Activated naive CD8-positive, alpha-beta T cell treated with anti-CD3 and anti-CD28 coated beads, Interleukin-2, amount 10 ng/mL, durations not matched to agents 7 days and 5 days (primary cell): ENCODE measurements at regions not wholly inside any gene's neighbourhood (a gene's known extent, or its start where the extent isn't known, plus 50 kb on each side); places are given as distances from the start of the nearest gene placed in this dataset.
A peak's percentile ranks its signal among the peaks of the same experiment; 100 is the strongest.
"Not testable (repeated sequence)": the region's sequence is repeated elsewhere in the genome, so short reads cannot be mapped to it uniquely, and the experiment has no call there.

Source experiments
- ATAC-seq: fragments of 150-1000 bp; cut with Tn5 transposase; one replicate; pipeline ENCODE4 v1.10.0; 2021; ENCODE audit warnings: low read depth, moderate library complexity
- POLR2A ChIA-PET: fragments of 350-600 bp; sonication (Branson Sonifier 250); formaldehyde crosslinking; loops from one replicate; lab custom pipeline; 2021; ENCODE audit warnings: antibody characterized with exemption; lab: Charles Lee
- DNase-seq: peaks from one replicate; pipeline ENCODE4 v3.0.0; 2021
- H3K27ac Mint-ChIP-seq: one replicate; pipeline ENCODE4 v1.8.0; 2022; ENCODE audit warnings: mild to moderate bottlenecking, mixed read lengths
- H3K27me3 Mint-ChIP-seq: one replicate; pipeline ENCODE4 v1.8.0; 2022; ENCODE audit warnings: mild to moderate bottlenecking, moderate library complexity, mixed read lengths
- H3K36me3 Mint-ChIP-seq: one replicate; pipeline ENCODE4 v1.8.0; 2021; ENCODE audit warnings: mild to moderate bottlenecking, mixed read lengths
- H3K4me1 Mint-ChIP-seq: one replicate; pipeline ENCODE4 v1.8.0; 2021; ENCODE audit warnings: mixed read lengths
- H3K4me3 Mint-ChIP-seq: one replicate; pipeline ENCODE4 v1.8.0; 2022; ENCODE audit warnings: mild to moderate bottlenecking, moderate library complexity, mixed read lengths
- H3K9me3 Mint-ChIP-seq: one replicate; pipeline ENCODE4 v1.8.0; 2021; ENCODE audit warnings: mixed read lengths

DNA sequence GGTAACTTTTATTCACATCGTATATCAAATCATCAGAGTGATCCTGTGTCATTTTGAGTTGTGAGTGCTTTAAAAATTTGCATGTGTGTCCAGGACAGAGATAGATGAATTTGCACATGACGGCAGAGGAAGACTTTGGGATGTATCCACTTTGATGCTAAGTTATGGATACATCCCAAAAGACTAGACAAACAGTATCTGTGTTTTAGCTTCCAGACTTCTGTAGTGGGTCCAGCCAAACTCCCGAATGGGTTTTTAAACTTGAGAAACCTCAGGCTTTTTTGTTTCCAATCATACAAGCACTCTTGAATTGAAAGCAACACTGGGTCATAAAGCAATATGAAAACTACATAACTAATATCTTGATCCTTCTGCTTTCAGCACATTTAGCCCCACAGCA is 213.8 kb downstream of the C9orf152 start:
- DNase-seq (no peak), ATAC-seq (no peak)
- Mint-ChIP-seq H3K4me3 (no peak overlapping the region), H3K27me3 (no peaks in the 10 kb centered on the region), H3K27ac (no peak overlapping the region), H3K4me1 (no peaks in the 10 kb centered on the region), H3K36me3 (no peaks in the 10 kb centered on the region), H3K9me3 (peaks cover 9% of the 10 kb centered on the region)
- POLR2A ChIA-PET = no interaction called here

GRCh38 chr9:109996936-109997580 is 210.9 kb downstream of the C9orf152 start:
- ATAC-seq (no peak), DNase-seq (no peak)
- POLR2A ChIA-PET = no interaction called here
- peaks cover 2% of the 10 kb centered on the region for H3K9me3 Mint-ChIP-seq
- no peak overlapping the region for H3K4me3 Mint-ChIP-seq
- peaks cover 5% of the 10 kb centered on the region for H3K27me3 Mint-ChIP-seq
- no peak overlapping the region for H3K27ac Mint-ChIP-seq
- H3K4me1 Mint-ChIP-seq = no peaks in the 10 kb centered on the region
- no peaks in the 10 kb centered on the region for H3K36me3 Mint-ChIP-seq

- Mint-ChIP-seq H3K27ac (no peak overlapping the region), H3K4me3 (no peak overlapping the region), H3K9me3 (peaks cover 2% of the 10 kb centered on the region), H3K4me1 (no peaks in the 10 kb centered on the region), H3K27me3 (peaks cover 5% of the 10 kb centered on the region), H3K36me3 (no peaks in the 10 kb centered on the region)
- ATAC-seq = no peak
- DNase-seq = no peak
- POLR2A ChIA-PET = no interaction called here
Measured at GRCh38 chr9:109997682-109998081, 210.3 kb downstream of the C9orf152 start.

DNA sequence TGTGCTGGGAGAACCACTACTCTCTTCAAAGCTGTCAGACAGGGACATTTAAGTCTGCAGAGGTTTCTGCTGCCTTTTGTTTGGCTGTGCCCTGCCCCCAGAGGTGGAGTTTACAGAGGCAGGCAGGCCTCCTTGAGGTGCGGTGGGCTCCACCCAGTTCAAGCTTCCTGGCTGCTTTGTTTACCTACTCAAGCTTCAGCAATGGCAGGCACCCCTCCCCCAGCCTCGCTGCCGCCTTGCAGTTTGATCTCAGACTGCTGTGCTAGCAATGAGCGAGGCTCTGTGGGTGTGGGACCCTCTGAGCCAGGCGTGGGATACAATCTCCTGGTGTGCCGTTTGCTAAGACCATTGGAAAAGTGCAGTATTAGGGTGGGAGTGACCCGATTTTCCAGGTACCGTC is 202.4 kb downstream of the C9orf152 start:
- H3K36me3 Mint-ChIP-seq, POLR2A ChIA-PET, H3K9me3 Mint-ChIP-seq, H3K4me1 Mint-ChIP-seq, ATAC-seq, H3K4me3 Mint-ChIP-seq: not testable (repeated sequence)
- peak; percentile 33 for DNase-seq
- Mint-ChIP-seq H3K27ac (peak overlapping the region; percentile 58), H3K27me3 (peaks cover 15% of the 10 kb centered on the region)

GRCh38 chr9:110006657-110007056 is 201.3 kb downstream of the C9orf152 start:
- peaks cover 11% of the 10 kb centered on the region for H3K27me3 Mint-ChIP-seq
- DNase-seq (no peak), ATAC-seq (no peak)
- H3K9me3 Mint-ChIP-seq = peaks cover 8% of the 10 kb centered on the region
- peaks cover 1% of the 10 kb centered on the region for H3K36me3 Mint-ChIP-seq
- no peak overlapping the region for H3K4me3 Mint-ChIP-seq
- peaks cover 5% of the 10 kb centered on the region for H3K4me1 Mint-ChIP-seq
- POLR2A ChIA-PET = no interaction called here
- H3K27ac Mint-ChIP-seq = no peak overlapping the region

DNA sequence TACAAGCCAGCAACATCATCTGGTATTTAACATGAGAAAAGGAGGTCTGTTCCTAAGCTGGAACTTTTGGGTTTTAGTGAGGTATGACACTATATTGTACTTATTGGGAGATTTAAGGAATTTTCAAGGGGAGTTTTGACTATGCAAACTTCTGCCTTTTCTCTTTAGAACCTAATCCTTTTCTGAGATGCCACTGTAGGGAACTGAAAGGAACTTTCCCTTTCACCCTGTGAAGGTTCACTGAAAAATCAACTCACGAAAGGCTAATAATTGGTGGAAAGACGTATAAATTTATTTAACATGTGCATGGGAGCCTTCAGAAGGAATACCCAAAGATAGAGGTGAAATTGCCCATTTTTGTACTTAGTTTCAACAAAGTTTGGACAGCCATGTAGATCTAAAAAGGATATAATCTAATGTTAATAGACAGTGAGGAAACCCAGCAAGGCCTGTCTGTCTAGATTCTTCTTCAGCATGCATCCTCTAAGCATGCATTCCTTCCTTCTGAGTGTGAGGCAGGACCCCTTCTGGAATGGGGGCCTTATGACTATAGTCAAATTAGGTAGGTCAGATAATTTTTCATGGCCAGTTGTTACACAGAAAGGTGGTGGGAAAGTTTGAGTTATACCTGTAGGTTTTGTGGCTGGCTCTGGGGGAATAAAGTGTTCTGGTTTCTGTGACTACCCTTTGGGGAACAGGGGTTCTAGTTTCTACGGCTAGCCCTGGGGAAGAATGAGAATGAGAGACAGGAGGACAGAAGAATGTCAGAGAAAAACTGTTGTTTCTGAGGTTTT is 200.3 kb downstream of the C9orf152 start:
- ATAC-seq = no peak
- Mint-ChIP-seq H3K4me1 (peaks cover 5% of the 10 kb centered on the region), H3K27me3 (peaks cover 10% of the 10 kb centered on the region), H3K27ac (no peak overlapping the region), H3K4me3 (no peak overlapping the region), H3K9me3 (peaks cover 8% of the 10 kb centered on the region), H3K36me3 (peaks cover 1% of the 10 kb centered on the region)
- POLR2A ChIA-PET = no interaction called here
- DNase-seq = no peak

DNA sequence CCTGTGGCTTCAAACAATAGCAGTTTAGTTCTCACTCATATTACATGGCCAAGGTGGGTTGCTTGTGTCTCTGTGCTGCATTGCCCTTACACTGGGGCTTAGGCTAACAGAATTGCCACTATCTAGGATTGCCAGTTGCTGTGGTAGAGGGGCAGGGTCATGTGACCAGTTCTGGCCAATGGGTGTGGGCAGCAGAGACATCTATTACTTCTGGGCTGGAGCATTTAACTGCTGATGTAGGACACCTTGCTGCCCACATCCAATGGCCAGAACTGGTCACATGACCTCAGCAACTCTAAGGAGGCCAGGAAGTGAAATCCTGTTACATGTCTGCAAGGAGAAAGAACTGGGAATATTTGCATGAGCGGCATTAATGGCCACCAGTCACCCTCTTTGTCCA is 199.3 kb downstream of the C9orf152 start:
- ATAC-seq = no peak
- peaks cover 6% of the 10 kb centered on the region for H3K27me3 Mint-ChIP-seq
- H3K4me3 Mint-ChIP-seq = no peak overlapping the region
- peaks cover 8% of the 10 kb centered on the region for H3K9me3 Mint-ChIP-seq
- no peak for DNase-seq
- H3K36me3 Mint-ChIP-seq = peaks cover 1% of the 10 kb centered on the region
- H3K4me1 Mint-ChIP-seq = peaks cover 5% of the 10 kb centered on the region
- POLR2A ChIA-PET = no interaction called here
- H3K27ac Mint-ChIP-seq = no peak overlapping the region

DNA sequence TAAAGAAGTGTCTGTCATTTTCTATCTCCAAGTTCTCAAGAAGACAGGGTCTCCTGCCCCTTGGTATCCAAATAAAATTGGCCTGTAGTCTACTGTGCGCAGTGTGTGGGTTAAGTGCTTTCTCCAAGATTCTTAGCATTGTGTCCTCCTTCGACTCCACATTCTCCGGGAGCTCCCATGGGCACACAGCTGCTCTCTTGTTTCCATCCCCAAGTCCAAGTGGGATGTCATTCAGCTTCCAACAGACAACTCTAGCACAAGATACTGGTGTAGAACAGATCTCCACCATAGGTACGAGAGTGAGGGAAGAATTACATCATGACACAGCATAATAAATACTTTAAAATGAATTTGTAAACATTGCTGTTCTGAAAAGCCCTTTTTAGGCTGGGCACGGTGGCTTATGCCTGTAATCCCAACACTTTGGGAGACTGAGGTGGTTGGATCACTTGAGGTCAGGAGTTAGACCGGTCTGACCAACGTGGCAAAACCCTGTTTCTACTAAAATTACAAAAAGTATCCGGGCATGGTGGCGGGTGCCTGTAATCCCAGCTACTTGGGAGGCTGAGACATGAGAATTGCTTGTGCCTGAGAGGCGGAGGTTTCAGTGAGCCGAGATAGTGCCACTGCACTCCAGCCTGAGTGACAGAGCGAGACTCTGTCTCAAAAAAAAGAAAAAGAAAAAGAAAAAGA is 196.2 kb downstream of the C9orf152 start:
- Mint-ChIP-seq H3K4me3 (no peak overlapping the region), H3K27ac (no peak overlapping the region), H3K9me3 (peaks cover 4% of the 10 kb centered on the region), H3K36me3 (no peaks in the 10 kb centered on the region), H3K27me3 (no peaks in the 10 kb centered on the region), H3K4me1 (no peaks in the 10 kb centered on the region)
- DNase-seq (no peak), ATAC-seq (no peak)
- POLR2A ChIA-PET = no interaction called here

GRCh38 chr9:110013064-110013463 is 194.9 kb downstream of the C9orf152 start:
- Mint-ChIP-seq H3K27me3 (peaks cover 6% of the 10 kb centered on the region), H3K4me1 (no peaks in the 10 kb centered on the region), H3K4me3 (no peak overlapping the region), H3K9me3 (no peaks in the 10 kb centered on the region), H3K36me3 (no peaks in the 10 kb centered on the region), H3K27ac (no peak overlapping the region)
- ATAC-seq (no peak), DNase-seq (no peak)
- POLR2A ChIA-PET = no interaction called here

- Mint-ChIP-seq H3K9me3 (no peaks in the 10 kb centered on the region), H3K4me3 (no peak overlapping the region), H3K27me3 (peaks cover 6% of the 10 kb centered on the region), H3K4me1 (no peaks in the 10 kb centered on the region), H3K27ac (no peak overlapping the region), H3K36me3 (no peaks in the 10 kb centered on the region)
- no peak for ATAC-seq
- no peak for DNase-seq
- POLR2A ChIA-PET = no interaction called here
Measured at GRCh38 chr9:110015759-110016158, 192.2 kb downstream of the C9orf152 start.

DNA sequence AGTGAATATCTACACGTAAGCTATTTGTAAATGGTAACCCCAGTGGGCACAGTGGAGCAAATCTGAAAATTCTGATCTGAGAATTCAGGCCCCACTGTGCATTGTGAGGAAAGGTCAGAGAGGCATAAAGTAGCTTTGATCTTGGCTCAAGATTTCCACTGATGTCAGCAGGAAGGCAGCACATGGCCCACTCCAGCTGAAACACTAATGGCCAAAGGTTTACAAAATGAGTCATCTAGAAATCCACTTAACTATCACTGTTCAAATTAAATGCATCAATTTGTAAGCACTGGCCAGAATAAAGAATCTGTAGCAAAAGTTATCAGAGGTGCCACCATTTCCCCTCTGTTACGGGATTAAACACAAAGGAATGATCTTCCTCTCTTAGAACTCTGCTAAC is 191.6 kb downstream of the C9orf152 start:
- H3K4me1 Mint-ChIP-seq = no peaks in the 10 kb centered on the region
- H3K9me3 Mint-ChIP-seq = no peaks in the 10 kb centered on the region
- POLR2A ChIA-PET = no interaction called here
- no peak for DNase-seq
- H3K36me3 Mint-ChIP-seq = no peaks in the 10 kb centered on the region
- H3K4me3 Mint-ChIP-seq = no peak overlapping the region
- no peak overlapping the region for H3K27ac Mint-ChIP-seq
- no peak for ATAC-seq
- H3K27me3 Mint-ChIP-seq = peaks cover 6% of the 10 kb centered on the region

- ATAC-seq, H3K36me3 Mint-ChIP-seq, H3K9me3 Mint-ChIP-seq, H3K4me1 Mint-ChIP-seq, H3K27ac Mint-ChIP-seq, DNase-seq, H3K4me3 Mint-ChIP-seq, H3K27me3 Mint-ChIP-seq, POLR2A ChIA-PET: not testable (repeated sequence)
Measured at GRCh38 chr9:110020216-110020615, 187.7 kb downstream of the C9orf152 start.

- H3K9me3 Mint-ChIP-seq = no peaks in the 10 kb centered on the region
- peaks cover 8% of the 10 kb centered on the region for H3K27me3 Mint-ChIP-seq
- POLR2A ChIA-PET = no interaction called here
- H3K36me3 Mint-ChIP-seq = no peaks in the 10 kb centered on the region
- peaks cover 5% of the 10 kb centered on the region for H3K4me1 Mint-ChIP-seq
- no peak overlapping the region for H3K4me3 Mint-ChIP-seq
- peak overlapping the region; percentile 77 for H3K27ac Mint-ChIP-seq
- DNase-seq (no peak), ATAC-seq (no peak)
Measured at GRCh38 chr9:110021891-110022290, 186.1 kb downstream of the C9orf152 start.

DNA sequence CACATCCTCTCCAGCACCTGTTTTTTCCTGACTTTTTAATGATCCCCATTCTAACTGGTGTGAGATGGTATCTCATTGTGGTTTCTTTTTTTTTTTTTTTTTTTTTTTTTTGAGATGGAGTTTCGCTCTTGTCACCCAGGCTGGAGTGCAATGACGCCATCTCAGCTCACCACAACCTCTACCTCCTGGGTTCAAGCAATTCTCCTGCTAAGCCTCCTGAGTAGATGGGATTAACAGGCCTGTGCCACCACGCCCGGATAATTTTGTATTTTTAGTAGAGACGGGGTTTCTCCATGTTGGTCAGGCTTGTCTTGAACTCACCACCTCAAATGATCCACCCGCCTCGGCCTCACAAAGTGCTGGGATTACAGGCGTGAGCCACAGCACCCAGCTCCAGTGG is 184.7 kb downstream of the C9orf152 start:
- not testable (repeated sequence) for H3K27me3 Mint-ChIP-seq

More for the DNA sequence above, 184.7 kb downstream of the C9orf152 start:
- H3K9me3 Mint-ChIP-seq, DNase-seq, ATAC-seq, H3K4me3 Mint-ChIP-seq, H3K27ac Mint-ChIP-seq, H3K4me1 Mint-ChIP-seq, H3K36me3 Mint-ChIP-seq, POLR2A ChIA-PET: not testable (repeated sequence)
